Upper lobe of left lung (tissue), 6 donors: ENCODE measurements at regions not wholly inside any gene's neighbourhood (a gene's known extent, or its start where the extent isn't known, plus 50 kb on each side); places are given as distances from the start of the nearest gene placed in this dataset.

Experiments
- ATAC-seq, 2 donors: fragments of 200-7000 bp; cut with Tn5 transposase; one replicate each; pipeline ENCODE4 v1.9.1; 2022; ENCODE audit warnings: mild to moderate bottlenecking in 2 of 2, moderate library complexity in 2 of 2; ENCODE audit not compliant: low FRiP score in 2 of 2
- DNase-seq, 2 donors: peaks; one replicate each; pipeline ENCODE4 v3.0.0-alpha.2; 2019 to 2020
- H3K27ac ChIP-seq, 4 donors: fragments of 200-600 bp; sonication (generic); one replicate each; pipeline ENCODE4 v1.5.1; 2016 to 2019
- H3K27me3 ChIP-seq, 4 donors: fragments of 200-600 bp; sonication (generic); one replicate each; pipeline ENCODE4 v1.5.1; 2017 to 2019
- H3K36me3 ChIP-seq, 4 donors: fragments of 200-600 bp; sonication (generic); one replicate each; pipeline ENCODE4 v1.5.1; 2016 to 2019
- H3K4me1 ChIP-seq, 4 donors: fragments of 200-600 bp; sonication (generic); one replicate each; pipeline ENCODE4 v1.5.1; 2018 to 2019
- H3K4me3 ChIP-seq, 4 donors: fragments of 200-600 bp; sonication (generic); one replicate each; pipeline ENCODE4 v1.5.1; 2017 to 2019; ENCODE audit warnings: mild to moderate bottlenecking in 2 of 4, moderate library complexity in 1 of 4
- H3K9me3 ChIP-seq, 4 donors: fragments of 200-600 bp; sonication (generic); one replicate each; pipeline ENCODE4 v1.5.1; 2018 to 2019
- CTCF ChIP-seq, 6 experiments: fragments of 450-650 bp in 4 of 6; fragments of 200-600 bp in 2 of 6; sonication (generic) in 2 of 6; IDR thresholded peaks; one replicate each; pipeline ENCODE4 v1.5.1; 2016 to 2019; ENCODE audit warnings: antibody characterized with exemption in 6 of 6
- EP300 ChIP-seq, 4 donors: sonication (generic); formaldehyde crosslinking; IDR thresholded peaks; one replicate each; pipeline ENCODE4 v1.5.1; 2017; ENCODE audit warnings: antibody characterized with exemption in 4 of 4, control low read depth in 2 of 4
- POLR2A ChIP-seq, 4 donors: fragments of 450-650 bp; IDR thresholded peaks; one replicate each; pipeline ENCODE4 v1.5.1; 2016 to 2017; ENCODE audit warnings: antibody characterized with exemption in 4 of 4, mild to moderate bottlenecking in 2 of 4
- POLR2AphosphoS5 ChIP-seq, 2 donors: sonication (generic); formaldehyde crosslinking; IDR thresholded peaks; one replicate each; pipeline ENCODE4 v1.5.1; 2017; ENCODE audit warnings: antibody characterized with exemption in 2 of 2
- WGBS, 2 donors: methylation state at CpG; one replicate each; pipeline ENCODE4 v1.1.5; 2017 to 2018; 5-methylcytosine and 5-hydroxymethylcytosine counted together
- donor health status: DM: no; HTN: no; CAD: no; lungs with moderate emphysema.
- donor health status: DM: no; HTN: yes; CAD: no; lungs with severe emphysema.

DNA sequence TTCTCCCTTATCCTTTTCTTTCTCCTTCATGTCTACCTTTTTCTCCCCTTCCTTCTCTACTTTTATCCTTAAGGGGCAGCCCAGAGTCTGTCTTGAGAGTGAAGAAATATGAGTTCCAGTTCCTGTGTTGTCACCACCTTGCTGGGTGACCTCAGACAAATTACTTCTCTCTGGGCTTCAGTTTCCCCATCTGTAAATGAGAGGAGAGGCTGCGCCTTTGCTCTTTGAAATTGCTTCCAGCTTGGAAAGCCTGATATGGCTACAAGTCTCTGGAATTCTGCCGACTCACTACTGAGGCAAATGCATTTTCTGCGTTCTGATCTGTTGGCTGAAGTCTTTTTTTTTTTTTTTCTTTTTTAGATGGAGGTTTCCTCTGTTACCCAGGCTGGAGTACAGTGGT lies 119.2 kb downstream of the SYF2 start:
- TF ChIP-seq EP300 (IDR thresholded peaks at IDR 0.05) = no peak
- no peak for TF ChIP-seq POLR2AphosphoS5 (IDR thresholded peaks at IDR 0.05)
- TF ChIP-seq POLR2A (IDR thresholded peaks at IDR 0.05) = no peak
- no peak for TF ChIP-seq CTCF (IDR thresholded peaks at IDR 0.05)
- H3K36me3 ChIP-seq = no peaks in the 10 kb centered on the region
- H3K27ac ChIP-seq = no peak overlapping the region
- no peak overlapping the region for H3K4me3 ChIP-seq
- H3K4me1 ChIP-seq = no peaks in the 10 kb centered on the region
- ATAC-seq (no peak), DNase-seq (no peak)
- no peaks in the 10 kb centered on the region for H3K27me3 ChIP-seq
- WGBS, 2 donors = 48 to 75% methylated on average over 3 of the region's 3 CpGs
- peaks cover 0 to 15% (median 7%) of the 10 kb centered on the region in 4 donors for H3K9me3 ChIP-seq

- Histone ChIP-seq H3K4me3 (no peak overlapping the region), H3K4me1 (no peaks in the 10 kb centered on the region), H3K9me3 (peaks cover 0 to 11% (median 6%) of the 10 kb centered on the region in 4 donors), H3K36me3 (no peaks in the 10 kb centered on the region), H3K27ac (no peak overlapping the region), H3K27me3 (no peaks in the 10 kb centered on the region)
- 85% methylated on average over 6 of the region's 6 CpGs for WGBS, 2 donors
- DNase-seq (no peak), ATAC-seq (no peak)
- TF ChIP-seq POLR2AphosphoS5 (IDR thresholded peaks at IDR 0.05) (no peak), EP300 (IDR thresholded peaks at IDR 0.05) (no peak)
These were observed 119.9 kb downstream of the SYF2 start for GRCh38 chr1:25112400-25112799.

- peaks cover 0 to 9% (median 4%) of the 10 kb centered on the region in 4 donors for H3K9me3 ChIP-seq
- no peaks in the 10 kb centered on the region for H3K4me1 ChIP-seq
- 46 to 81% methylated on average over 7 of the region's 7 CpGs for WGBS, 2 donors
- no peak overlapping the region for H3K27ac ChIP-seq
- H3K4me3 ChIP-seq = no peak overlapping the region
- no peaks in the 10 kb centered on the region for H3K27me3 ChIP-seq
- DNase-seq = no peak
- no peak for ATAC-seq
- H3K36me3 ChIP-seq = no peaks in the 10 kb centered on the region
- TF ChIP-seq POLR2A (IDR thresholded peaks at IDR 0.05) (no peak), CTCF (IDR thresholded peaks at IDR 0.05) (no peak), EP300 (IDR thresholded peaks at IDR 0.05) (no peak), POLR2AphosphoS5 (IDR thresholded peaks at IDR 0.05) (no peak)
These were observed 120.6 kb downstream of the SYF2 start for GRCh38 chr1:25111706-25112105.

- peaks cover 0 to 9% (median 4%) of the 10 kb centered on the region in 4 donors for H3K9me3 ChIP-seq
- H3K27ac ChIP-seq = no peak overlapping the region
- H3K27me3 ChIP-seq = no peaks in the 10 kb centered on the region
- TF ChIP-seq POLR2AphosphoS5 (IDR thresholded peaks at IDR 0.05) = no peak
- no peak for TF ChIP-seq CTCF (IDR thresholded peaks at IDR 0.05)
- TF ChIP-seq EP300 (IDR thresholded peaks at IDR 0.05) = no peak
- no peak for TF ChIP-seq POLR2A (IDR thresholded peaks at IDR 0.05)
- 82 to 91% methylated on average over 7 of the region's 7 CpGs for WGBS, 2 donors
- no peak for DNase-seq
- no peaks in the 10 kb centered on the region for H3K36me3 ChIP-seq
- H3K4me3 ChIP-seq = no peak overlapping the region
- no peak for ATAC-seq
- H3K4me1 ChIP-seq = no peaks in the 10 kb centered on the region
These were observed 121.8 kb downstream of the SYF2 start for GRCh38 chr1:25110485-25110884.

GRCh38 chr1:25110036-25110435 lies 122.3 kb downstream of the SYF2 start:
- no peak overlapping the region for H3K27ac ChIP-seq
- DNase-seq (no peak), ATAC-seq (no peak)
- WGBS, 2 donors = 79 to 85% methylated on average over 5 of the region's 5 CpGs
- no peaks in the 10 kb centered on the region for H3K36me3 ChIP-seq
- H3K4me3 ChIP-seq = no peak overlapping the region
- H3K27me3 ChIP-seq = no peaks in the 10 kb centered on the region
- peaks cover 0 to 9% (median 4%) of the 10 kb centered on the region in 4 donors for H3K9me3 ChIP-seq
- no peak for TF ChIP-seq EP300 (IDR thresholded peaks at IDR 0.05)
- no peak for TF ChIP-seq POLR2AphosphoS5 (IDR thresholded peaks at IDR 0.05)
- TF ChIP-seq CTCF (IDR thresholded peaks at IDR 0.05) = no peak
- TF ChIP-seq POLR2A (IDR thresholded peaks at IDR 0.05) = no peak
- H3K4me1 ChIP-seq = no peaks in the 10 kb centered on the region
